ENCODE measurements at regions not wholly inside any gene's neighbourhood (a gene's known extent, or its start where the extent isn't known, plus 50 kb on each side); places are given as distances from the start of the nearest gene placed in this dataset.

DNA sequence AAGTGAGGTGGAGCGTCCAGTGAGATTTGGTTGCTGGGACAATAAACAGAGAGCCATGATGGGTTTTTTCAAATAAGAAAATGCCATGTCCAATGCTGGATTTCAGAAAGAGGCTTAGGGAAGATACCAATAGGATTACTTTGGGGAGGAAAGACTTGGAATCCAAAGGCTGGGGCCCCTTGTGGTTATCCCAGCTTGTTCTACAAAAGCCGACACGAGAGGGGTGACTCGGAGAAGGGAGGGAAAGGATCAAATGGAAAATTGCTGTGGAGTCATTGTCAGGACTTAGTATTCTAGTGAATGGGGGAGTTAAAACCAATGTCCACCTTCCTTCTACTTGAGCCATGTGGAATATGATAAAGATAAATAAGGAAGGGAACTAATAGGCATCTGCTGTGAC, 305.5 kb downstream of the SOX9 start:
- intact Hi-C loops (cut with DNase I): no loop called here
- no peak for DNase-seq (ENCODE audit: low spot score)

DNA sequence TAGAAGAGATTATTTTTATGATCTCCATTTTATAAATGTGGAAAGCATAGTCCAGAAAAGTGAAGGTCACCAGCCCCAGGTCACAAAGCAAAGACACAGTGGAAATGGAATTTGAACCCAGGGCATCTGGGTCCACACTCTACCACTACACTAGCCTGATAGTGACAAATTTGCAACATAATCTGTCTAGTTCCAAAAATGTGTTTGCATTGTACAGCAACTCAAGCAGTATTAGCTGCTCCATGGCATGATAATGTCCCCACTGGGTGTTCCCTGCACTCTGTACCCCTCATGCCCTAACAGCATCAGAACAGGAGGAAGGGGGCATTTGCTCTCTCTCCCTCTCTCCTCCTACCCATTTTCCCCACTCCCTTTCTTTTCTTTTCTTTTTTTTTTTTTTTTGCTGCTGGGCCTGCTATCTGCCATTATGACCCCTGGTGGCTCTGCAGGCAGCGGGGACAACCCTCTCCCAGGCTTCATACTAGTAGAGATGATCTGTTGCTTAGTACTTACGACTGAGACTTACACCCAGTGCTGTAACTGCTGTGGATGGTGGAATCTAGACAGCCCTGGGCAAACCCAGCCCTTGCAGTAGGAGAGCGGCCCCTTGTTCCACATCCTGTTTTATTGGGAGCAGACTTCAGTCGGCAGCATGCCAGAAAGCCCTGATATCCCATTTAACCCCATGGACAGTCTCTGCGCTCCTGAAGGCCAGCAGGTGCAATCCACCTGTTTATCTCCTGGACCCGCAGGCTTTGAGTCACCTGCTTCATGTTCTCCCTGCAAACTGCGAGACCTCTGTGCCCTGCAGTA, 306.3 kb downstream of the SOX9 start:
- intact Hi-C loops (cut with DNase I): no loop called here
- no peak for DNase-seq (ENCODE audit: low spot score)

DNA sequence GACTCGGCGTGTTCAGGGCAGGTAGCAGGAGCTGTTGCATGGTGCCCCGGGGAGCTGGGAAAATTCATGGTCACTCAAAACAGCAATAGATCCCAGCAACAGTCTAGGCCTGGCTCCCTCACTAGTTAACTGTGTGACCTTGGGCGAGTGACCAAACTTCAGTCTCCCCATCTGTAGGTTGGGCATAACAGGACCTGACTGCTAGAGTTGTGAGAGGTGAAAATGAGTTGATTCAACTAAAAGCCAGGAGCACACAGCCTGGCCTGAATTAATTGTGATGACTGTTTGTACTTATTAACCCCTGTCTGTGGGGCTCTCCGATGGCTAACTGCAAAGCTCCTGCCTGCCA, 306.9 kb downstream of the SOX9 start:
- DNase-seq (ENCODE audit: low spot score): no peak
- intact Hi-C loops (cut with DNase I): no loop called here

DNA sequence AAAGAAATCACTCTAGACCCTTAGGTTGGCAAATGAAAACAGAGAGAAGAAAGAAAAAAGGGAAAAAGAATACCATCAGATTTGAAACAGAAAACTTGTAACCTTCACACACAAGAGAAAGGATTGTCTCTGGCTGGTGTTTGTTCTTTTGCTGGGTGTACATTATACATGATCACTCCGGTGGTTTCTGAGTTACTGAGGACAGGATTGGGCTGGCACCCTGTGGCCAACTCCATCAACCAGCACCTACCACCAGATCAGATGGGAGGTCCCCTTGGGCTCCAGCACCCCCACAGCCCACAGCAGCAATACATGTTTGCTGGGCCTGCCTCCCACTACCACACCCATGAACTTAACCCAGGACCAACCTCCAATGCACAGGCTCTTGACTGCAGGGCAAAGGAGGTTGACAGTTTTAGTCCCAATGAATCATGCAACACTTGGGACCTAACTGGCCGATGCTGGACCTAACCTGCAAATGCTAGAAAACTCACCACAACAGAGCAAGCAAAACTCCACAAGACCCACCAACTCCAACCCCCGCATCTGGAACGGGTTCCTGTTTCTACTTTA, 308.3 kb downstream of the SOX9 start:
- DNase-seq (ENCODE audit: low spot score): no peak
- intact Hi-C loops (cut with DNase I): no loop called here

GRCh38 chr17:72430611-72431432, 310.0 kb downstream of the SOX9 start:
- intact Hi-C loops (cut with DNase I): no loop called here
- no peak for DNase-seq (ENCODE audit: low spot score)

GRCh38 chr17:72432143-72432621, 311.4 kb downstream of the SOX9 start:
- intact Hi-C loops (cut with DNase I): no loop called here

GRCh38 chr17:72432881-72433280, 312.1 kb downstream of the SOX9 start:
- intact Hi-C loops (cut with DNase I): no loop called here
- DNase-seq (ENCODE audit: low spot score): no peak

More at GRCh38 chr17:72432143-72432621, 311.4 kb downstream of the SOX9 start:
- DNase-seq (ENCODE audit: low spot score): no peak

- intact Hi-C loops (cut with DNase I): no loop called here
- DNase-seq (ENCODE audit: low spot score): no peak
Observed at GRCh38 chr17:72433797-72434196, 313.0 kb downstream of the SOX9 start.

GRCh38 chr17:72434581-72434980, 313.8 kb downstream of the SOX9 start:
- no peak for DNase-seq (ENCODE audit: low spot score)
- intact Hi-C loops (cut with DNase I): no loop called here

DNA sequence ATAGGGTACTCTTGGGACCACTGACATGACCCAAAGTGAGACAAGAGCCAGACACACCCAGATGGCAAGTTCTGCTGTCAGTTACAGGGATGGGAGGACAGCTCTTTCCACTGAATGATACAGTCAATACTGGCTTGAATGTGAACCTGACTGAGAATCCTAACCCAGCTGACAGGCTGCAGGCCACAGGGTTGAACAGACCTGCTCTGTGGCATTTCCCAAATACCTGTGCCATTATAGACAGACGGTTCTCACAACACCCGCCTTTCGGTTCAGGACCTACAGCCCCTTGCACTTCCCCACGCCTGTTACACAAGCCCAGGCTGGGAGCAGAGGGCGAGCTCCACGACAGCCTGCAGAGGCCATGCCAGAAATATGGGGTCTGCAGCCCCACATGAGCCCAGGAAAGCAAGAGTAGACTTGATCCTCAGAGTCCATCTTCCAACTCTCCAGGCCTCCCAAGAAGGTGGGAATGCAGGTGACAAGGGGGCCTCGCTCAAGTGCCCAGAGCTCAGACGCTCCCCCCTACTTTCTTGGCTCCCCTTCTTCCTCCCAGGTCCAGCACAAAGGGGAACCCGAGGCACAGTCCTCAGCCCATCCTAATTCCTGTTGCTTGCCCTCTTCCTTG, 314.3 kb downstream of the SOX9 start:
- intact Hi-C loops (cut with DNase I): no loop called here

DNA sequence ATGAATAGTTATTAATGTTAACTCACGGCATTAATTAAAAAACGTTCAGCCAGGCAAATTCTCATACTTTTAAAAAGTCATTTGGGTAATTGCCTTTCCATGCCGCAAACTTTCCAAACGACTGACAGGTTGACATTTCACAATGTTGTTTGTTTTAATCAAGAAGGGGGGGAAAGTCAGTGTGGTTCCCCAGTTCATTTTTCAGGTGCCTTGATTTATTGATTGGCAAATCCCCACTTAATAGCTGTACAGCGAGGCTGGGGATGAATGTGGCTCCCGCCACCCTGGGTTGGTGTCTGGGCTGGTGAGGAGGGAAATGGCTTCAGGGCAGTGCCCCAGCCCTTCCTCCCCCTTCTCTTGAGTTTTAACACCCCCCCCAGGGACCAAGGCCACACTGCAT, 318.0 kb downstream of the SOX9 start:
- intact Hi-C loops (cut with DNase I): no loop called here

More for the DNA sequence above, 314.3 kb downstream of the SOX9 start:
- no peak for DNase-seq (ENCODE audit: low spot score)

DNA sequence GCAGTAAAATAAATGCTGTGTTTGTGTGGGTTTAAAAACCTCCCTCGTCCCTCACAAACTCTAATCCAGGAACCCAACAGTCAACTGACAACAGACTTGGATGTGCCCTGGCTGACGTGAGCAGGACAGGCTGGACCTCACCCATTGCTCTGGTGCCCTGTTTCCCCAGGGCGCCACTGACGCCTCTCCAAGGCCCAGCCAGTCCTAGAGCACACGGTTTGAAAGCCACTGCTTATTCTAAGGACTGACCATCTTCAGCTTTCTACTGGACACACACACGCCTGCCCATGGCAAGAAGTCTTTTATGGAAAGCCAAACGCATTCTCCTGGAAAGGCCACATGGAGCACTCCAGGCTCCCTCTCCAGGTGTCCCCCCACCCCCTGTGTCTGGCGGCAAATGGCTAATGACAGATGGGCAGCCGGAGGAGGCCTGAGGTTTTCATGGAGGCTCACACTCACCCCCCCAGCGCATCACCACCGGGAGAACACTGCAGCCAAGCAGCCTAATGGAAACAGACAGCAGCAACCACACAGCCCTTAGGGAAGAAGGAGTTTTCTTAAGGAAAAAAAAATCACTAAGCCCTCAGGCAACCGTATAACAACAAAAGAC, 319.2 kb downstream of the SOX9 start:
- no peak for DNase-seq (ENCODE audit: low spot score)
- intact Hi-C loops (cut with DNase I): no loop called here

More for the DNA sequence above, 318.0 kb downstream of the SOX9 start:
- no peak for DNase-seq (ENCODE audit: low spot score)

- intact Hi-C loops (cut with DNase I): no loop called here
Observed at GRCh38 chr17:72440961-72441360, 320.1 kb downstream of the SOX9 start.

DNA sequence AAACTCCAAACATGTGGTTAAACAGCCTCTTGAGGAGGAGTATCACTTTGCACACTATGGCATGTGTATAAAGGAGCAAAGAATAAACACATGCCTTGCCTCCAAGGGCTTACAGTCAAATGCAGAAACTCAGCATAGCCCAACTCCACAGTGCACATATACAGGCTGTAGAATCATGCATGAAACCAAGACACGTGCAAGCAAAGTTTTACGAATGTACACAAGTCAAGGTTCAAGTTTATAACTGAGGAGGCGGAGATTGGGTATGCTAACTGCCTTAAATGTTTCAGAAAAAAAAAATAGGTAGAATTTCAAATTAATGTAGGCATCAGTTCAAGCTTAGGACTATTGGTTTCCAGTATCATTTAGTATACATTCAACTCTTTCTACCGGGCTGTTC, 321.1 kb downstream of the SOX9 start:
- intact Hi-C loops (cut with DNase I): no loop called here

More at GRCh38 chr17:72440961-72441360, 320.1 kb downstream of the SOX9 start:
- no peak for DNase-seq (ENCODE audit: low spot score)

GRCh38 chr17:72444517-72445054, 323.8 kb downstream of the SOX9 start:
- no peak for DNase-seq (ENCODE audit: low spot score)
- intact Hi-C loops (cut with DNase I): no loop called here

More for the DNA sequence above, 321.1 kb downstream of the SOX9 start:
- no peak for DNase-seq (ENCODE audit: low spot score)

GRCh38 chr17:72445055-72445991, 324.5 kb downstream of the SOX9 start:
- no peak for DNase-seq (ENCODE audit: low spot score)
- intact Hi-C loops (cut with DNase I): no loop called here

DNA sequence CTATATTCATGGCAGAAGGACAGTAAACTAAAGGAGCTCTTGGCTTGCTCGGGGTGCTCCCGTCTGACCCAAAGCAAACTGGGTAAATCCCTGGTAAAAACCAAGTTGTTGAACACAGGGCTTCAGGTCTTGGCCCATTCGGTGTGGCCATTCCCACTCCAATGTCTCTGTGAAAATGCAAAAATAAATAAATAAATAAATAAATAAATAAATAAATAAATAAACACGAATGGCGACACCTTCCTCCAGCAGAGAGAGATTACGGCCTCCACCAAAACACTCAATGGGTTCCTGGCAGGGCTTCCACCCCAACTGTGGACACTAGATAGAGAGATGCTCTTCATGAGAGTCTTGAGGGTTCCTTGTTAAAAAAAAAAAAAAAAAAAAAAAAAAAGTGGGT, 325.3 kb downstream of the SOX9 start:
- no peak for DNase-seq (ENCODE audit: low spot score)
- intact Hi-C loops (cut with DNase I): no loop called here

Measured in posterior vena cava (tissue), 2 donors.